ENCODE measurements at regions not wholly inside any gene's neighbourhood (a gene's known extent, or its start where the extent isn't known, plus 50 kb on each side); places are given as distances from the start of the nearest gene placed in this dataset.

GRCh38 chr12:28828318-28828717 is 320.8 kb upstream of the FAR2 start:
- TF ChIP-seq E2F4 (IDR thresholded peaks at IDR 0.05; ENCODE audit: low read depth, low read length) (no peak), CTCF (IDR thresholded peaks at IDR 0.05 in 2 of 3, conservative IDR thresholded peaks at IDR 0.05 in 1 of 3; ENCODE audit: control insufficient read depth in 2 of 3, extremely low read depth in 1 of 3, insufficient read depth in 1 of 3, low read depth in 3 of 3, low read length in 3 of 3) (no peak), NFXL1 (IDR thresholded peaks at IDR 0.05; ENCODE audit: borderline replicate concordance) (no peak), REST (IDR thresholded peaks at IDR 0.05; ENCODE audit: low read depth, low read length) (no peak), ZBTB33 (IDR thresholded peaks at IDR 0.05) (no peak), FOXK2 (IDR thresholded peaks at IDR 0.05) (no peak), HDAC2 (IDR thresholded peaks at IDR 0.05) (no peak), POLR2AphosphoS5 (IDR thresholded peaks at IDR 0.05; ENCODE audit: low read length) (no peak), CREB1 (IDR thresholded peaks at IDR 0.05; ENCODE audit: low read depth) (no peak), NFIC (IDR thresholded peaks at IDR 0.05; ENCODE audit: low read depth, low read length) (no peak), MYC (IDR thresholded peaks at IDR 0.05; ENCODE audit: insufficient read depth, insufficient read length, insufficient replicate concordance, low read length, severe bottlenecking) (no peak)
